HTR-8/SVneo (cell line): ENCODE measurements at regions not wholly inside any gene's neighbourhood (a gene's known extent, or its start where the extent isn't known, plus 50 kb on each side); places are given as distances from the start of the nearest gene placed in this dataset.
A peak's percentile ranks its signal among the peaks of the same experiment; 100 is the strongest.
"Not testable (repeated sequence)": the region's sequence is repeated elsewhere in the genome, so short reads cannot be mapped to it uniquely, and the experiment has no call there.

Experiments
- DNase-seq: peaks from one replicate; pipeline ENCODE4 v3.0.0; 2011; ENCODE audit warnings: low spot score, mixed read lengths; ENCODE audit not compliant: insufficient read length
- FAIRE-seq: peaks from 2 replicates; lab custom pipeline; 2011; peaks lifted over from hg19 to GRCh38; lab: Jason Lieb, UNC

DNA sequence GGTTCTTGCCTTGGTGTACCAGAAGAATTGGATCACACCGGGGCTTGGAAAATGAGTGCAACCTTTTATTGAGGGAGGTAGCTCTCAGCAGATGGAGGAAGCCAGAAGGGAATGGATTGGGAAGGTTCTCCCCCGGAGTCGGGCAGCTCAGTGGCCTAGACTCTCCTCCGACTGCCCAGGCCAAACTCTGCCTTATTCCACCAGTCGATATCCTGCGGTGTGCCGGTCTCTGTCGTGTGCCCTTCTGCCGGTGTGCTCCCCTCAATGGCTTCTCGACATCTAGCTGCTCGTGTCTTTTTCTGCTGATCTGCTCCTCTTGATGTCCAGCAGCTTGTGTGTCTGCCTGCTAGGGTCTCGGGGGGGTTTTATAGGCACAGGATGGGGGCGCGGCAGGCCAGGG lies 87.4 kb upstream of the CCL21 start:
- no peak for FAIRE-seq

DNA sequence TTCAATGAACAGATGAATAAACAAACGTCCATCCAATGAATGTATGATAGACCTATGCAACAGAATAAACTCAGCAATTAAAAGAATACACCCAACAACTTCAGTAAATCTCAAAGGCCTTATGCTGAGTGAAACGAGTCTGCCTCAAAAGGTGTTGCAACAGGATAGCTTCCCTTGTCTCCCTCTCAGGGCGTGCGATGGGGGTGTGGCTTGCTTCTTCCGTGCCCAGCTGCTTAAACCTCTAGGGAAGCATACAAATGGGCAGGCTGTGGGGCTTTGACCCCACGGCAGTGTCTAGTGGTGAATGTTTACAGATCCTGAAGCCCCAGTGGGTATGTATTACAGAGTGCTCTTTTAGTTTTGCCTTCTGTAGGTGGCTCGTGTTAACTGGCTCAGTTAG lies 87.0 kb upstream of the CCL21 start:
- FAIRE-seq: no peak
- no peak for DNase-seq

More for the DNA sequence above, 87.4 kb upstream of the CCL21 start:
- DNase-seq: no peak

DNA sequence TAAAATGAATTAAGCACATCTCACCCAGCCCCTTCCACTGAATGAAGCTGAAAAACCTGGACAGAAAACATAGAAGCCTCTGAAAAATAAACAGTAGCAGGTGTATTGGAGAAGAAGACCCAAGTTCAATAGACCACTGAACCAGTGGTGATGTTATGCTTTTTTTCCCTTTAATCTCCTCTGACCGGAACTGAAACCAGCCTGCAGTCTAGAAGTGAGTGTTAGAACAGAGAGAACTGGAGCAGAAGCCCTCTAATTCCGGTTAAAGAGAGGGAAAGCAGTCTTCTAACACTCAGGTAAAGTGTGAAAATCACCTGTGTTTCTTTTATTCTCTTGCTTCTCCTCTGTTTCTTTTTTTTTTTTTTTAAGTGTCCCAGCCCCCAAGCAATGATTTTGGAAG lies 83.5 kb upstream of the CCL21 start:
- DNase-seq: no peak
- no peak for FAIRE-seq

DNA sequence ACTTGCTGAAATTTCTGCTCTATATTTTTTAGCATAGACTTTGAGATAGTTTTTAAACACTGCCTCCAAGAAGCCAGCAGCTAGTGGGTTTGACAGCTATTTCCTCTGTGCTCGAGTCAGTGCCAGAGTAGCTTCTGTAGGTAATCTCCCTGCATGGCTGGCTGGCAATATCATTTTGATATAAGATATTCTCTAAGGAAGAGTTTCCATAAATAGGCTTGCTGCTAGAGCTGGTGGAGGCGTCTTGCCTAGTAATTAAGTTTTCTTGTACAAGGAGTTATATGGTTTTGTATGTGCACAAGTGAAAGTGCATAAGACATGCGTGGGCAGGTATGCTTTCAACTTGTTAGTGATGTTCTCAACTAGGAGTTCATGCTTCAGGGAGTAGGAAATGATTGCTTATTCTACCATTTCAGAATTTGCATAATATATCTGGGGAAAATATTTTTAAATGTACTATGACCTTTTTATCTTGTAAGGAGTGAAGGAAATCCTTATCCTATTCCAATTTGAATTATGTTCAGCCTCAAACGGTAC lies 74.1 kb upstream of the CCL21 start:
- no peak for DNase-seq
- FAIRE-seq: no peak

DNA sequence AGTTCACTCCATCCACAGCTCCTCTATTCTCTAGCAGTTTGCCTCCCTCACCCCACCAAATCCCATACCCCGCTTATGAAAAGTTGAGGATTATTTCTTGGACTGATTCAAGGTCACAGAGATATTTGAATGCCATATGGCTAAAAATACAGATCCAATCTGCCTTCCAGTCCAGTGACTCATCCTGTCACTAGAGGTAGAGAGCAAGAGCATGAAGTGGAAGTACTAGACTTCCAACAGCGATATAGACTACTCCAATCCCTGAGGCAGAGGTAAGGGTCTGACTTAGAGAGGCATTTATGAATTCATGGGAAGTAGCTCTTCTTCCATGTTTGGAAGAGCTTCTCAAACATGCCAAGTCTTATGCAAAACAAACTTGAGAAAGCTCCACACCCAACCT lies 72.4 kb upstream of the CCL21 start:
- FAIRE-seq (no peak), DNase-seq (no peak)

DNA sequence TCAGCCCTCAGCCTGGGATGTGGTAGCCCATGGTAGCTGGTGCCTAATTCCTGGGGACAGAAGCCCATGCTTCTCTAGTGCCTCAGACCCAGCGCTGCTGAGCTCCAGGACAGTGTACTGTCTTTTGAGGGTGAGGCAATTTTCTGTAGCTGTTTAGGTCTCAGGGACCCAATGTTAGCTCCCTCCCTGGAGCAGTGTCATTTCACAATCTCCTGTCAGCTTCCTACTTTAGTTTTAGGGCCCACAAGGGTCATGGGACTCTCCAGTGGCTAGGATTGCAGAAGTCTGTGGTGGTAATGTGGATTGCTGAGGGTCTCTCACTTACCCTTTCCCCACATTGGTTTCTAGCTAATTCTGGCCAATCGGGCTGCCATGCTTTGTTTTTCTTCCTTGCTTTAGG lies 67.7 kb upstream of the CCL21 start:
- DNase-seq: no peak
- FAIRE-seq: no peak

DNA sequence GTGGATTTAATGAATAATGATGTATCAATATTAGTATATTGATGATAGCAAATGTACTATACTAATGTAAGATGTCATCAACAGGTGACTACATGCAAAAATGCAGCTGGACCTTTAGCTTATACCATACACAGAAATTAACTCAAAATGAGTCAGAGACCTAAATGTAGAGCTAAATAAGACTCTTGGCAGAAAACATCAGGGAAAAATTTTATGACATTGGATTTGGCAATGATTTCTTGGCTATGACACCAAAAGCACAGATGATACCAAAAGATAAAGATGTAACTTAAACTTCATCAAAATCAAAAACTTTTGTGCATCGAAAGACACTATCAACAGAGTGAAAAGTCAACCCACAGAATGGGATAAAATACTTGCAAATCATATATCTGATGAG lies 64.0 kb upstream of the CCL21 start:
- FAIRE-seq: no peak
- no peak for DNase-seq

DNA sequence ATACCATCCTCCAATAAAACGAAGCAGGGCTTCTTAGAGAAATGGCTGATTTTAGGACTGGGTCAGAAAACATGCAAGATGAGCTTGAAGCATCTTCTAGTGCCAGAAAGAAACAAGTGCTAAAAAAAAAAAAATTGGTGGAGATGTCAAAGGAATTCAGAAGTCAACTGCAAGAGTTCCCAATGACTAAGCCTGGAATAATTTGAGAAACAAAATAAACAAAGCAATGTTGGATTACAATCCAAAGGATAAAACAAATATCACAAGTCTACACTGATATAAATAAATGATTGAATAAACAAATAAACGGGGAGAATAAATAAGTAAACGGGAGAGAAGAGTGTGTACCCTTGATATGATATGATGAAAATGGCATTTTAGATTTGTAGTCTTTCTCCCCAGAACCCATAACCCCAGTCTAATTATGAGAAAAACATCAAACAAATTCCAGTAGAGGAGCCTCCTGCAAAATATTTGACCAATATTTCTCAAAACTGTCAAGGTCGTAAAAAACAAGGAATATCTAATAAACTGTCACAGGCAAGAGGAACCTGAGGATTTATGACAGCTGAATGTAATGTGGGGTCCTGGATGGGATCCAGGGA lies 63.5 kb upstream of the CCL21 start:
- DNase-seq: no peak

DNA sequence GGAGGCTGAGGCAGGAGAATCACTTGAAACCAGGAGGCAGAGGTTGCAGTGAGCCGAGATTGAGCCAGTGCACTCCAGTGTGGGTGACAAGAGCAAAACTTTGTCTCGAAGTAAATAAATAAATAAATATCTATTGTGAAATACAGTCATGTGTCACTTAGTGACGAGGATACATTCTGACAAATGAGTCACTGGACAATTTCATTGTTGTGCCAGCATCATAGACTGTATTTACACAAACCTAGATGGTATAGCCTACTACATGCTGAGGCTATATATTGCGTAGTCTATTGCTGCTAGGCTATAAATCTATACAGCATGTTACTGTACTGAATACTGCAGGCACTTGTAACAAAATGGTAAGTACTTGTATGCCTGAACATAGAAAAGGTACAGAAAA lies 61.1 kb upstream of the CCL21 start:
- DNase-seq: no peak
- no peak for FAIRE-seq

More for the DNA sequence above, 63.5 kb upstream of the CCL21 start:
- no peak for FAIRE-seq

DNA sequence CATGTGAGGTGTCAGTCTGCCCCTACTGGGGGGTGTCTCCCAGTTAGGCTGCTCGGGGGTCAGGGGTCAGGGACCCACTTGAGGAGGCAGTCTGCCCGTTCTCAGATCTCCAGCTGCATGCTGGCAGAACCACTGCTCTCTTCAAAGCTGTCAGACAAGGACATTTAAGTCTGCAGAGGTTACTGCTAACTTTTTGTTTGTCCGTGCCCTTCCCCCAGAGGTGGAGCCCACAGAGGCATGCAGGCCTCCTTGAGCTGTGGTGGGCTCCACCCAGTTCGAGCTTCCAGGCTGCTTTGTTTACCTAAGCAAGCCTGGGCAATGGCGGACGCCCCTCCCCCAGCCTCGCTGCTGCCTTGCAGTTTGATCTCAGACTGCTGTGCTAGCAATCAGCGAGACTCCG lies 57.2 kb upstream of the CCL21 start:
- not testable (repeated sequence) for DNase-seq, FAIRE-seq

DNA sequence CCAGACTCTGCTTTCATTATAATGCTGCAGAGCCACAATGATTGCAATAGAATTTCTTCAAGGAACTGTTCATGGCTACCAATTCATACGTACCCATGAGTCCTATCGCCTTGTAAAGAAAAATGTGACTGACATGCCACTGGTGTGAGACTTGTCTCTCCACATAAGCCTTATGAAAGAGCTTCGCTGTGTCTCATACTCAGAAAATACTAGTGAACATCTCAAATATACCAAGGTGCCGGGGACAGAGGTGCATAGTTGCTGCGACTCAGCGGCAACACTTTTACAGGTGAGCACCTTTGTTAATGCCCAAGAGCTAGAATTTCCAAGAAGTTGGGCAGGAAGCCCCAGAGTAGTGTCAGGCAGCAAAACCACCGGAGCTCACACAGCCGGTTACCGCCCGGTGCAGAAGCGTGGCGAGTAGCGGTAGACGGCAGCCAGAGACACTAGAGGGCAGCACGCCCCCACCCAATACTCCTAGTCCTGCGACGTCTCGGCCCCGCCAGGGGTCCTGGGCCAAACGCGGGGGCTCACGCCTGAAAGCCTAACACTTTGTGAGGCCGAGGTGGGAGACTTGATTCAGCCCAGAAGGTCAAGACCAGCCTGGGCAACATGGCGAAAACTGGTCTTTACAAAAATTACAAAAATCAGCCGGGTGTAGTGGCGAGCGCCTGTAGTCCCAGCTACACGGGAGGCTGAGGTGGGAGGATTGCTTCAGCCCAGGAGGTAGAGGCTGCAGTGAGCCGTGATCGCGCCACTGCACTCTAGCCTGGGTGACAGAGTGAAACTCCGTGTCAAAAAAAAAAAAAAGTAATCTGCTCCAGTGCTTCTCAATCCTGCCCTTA lies 50.5 kb upstream of the CCL21 start:
- FAIRE-seq: not testable (repeated sequence)
- peak; percentile 45 for DNase-seq
